Astrocyte of the spinal cord (primary cell): ENCODE measurements at regions not wholly inside any gene's neighbourhood (a gene's known extent, or its start where the extent isn't known, plus 50 kb on each side); places are given as distances from the start of the nearest gene placed in this dataset.

Experiments used
- DNase-seq: peaks from one replicate; pipeline ENCODE4 v3.0.0; 2011; ENCODE audit warnings: low read depth, low spot score
- H3K4me3 ChIP-seq: 2 replicates; pipeline ENCODE4 v1.5.1; 2011; ENCODE audit warnings: low read depth, mild to moderate bottlenecking, low read length, moderate library complexity
- in situ Hi-C: cut with HindIII; loops from 2 replicates; pipeline ENCODE4 v1.10.0; 2017; ENCODE audit warnings: low sequenced_read_pairs
- TF ChIP-seq, protein P1 (sequence below): IDR thresholded peaks from 2 replicates; pipeline ENCODE4 v1.5.1; 2012; ENCODE audit warnings: low read depth, mild to moderate bottlenecking, low read length, inconsistent platforms

GRCh38 chr2:38475567-38475881 is 98.5 kb upstream of the ATL2 start:
- H3K4me3 ChIP-seq: no peak overlapping the region
- in situ Hi-C loops: no loop called here
- DNase-seq: no peak
- TF ChIP-seq, protein P1, sequence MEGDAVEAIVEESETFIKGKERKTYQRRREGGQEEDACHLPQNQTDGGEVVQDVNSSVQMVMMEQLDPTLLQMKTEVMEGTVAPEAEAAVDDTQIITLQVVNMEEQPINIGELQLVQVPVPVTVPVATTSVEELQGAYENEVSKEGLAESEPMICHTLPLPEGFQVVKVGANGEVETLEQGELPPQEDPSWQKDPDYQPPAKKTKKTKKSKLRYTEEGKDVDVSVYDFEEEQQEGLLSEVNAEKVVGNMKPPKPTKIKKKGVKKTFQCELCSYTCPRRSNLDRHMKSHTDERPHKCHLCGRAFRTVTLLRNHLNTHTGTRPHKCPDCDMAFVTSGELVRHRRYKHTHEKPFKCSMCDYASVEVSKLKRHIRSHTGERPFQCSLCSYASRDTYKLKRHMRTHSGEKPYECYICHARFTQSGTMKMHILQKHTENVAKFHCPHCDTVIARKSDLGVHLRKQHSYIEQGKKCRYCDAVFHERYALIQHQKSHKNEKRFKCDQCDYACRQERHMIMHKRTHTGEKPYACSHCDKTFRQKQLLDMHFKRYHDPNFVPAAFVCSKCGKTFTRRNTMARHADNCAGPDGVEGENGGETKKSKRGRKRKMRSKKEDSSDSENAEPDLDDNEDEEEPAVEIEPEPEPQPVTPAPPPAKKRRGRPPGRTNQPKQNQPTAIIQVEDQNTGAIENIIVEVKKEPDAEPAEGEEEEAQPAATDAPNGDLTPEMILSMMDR: no peak

DNA sequence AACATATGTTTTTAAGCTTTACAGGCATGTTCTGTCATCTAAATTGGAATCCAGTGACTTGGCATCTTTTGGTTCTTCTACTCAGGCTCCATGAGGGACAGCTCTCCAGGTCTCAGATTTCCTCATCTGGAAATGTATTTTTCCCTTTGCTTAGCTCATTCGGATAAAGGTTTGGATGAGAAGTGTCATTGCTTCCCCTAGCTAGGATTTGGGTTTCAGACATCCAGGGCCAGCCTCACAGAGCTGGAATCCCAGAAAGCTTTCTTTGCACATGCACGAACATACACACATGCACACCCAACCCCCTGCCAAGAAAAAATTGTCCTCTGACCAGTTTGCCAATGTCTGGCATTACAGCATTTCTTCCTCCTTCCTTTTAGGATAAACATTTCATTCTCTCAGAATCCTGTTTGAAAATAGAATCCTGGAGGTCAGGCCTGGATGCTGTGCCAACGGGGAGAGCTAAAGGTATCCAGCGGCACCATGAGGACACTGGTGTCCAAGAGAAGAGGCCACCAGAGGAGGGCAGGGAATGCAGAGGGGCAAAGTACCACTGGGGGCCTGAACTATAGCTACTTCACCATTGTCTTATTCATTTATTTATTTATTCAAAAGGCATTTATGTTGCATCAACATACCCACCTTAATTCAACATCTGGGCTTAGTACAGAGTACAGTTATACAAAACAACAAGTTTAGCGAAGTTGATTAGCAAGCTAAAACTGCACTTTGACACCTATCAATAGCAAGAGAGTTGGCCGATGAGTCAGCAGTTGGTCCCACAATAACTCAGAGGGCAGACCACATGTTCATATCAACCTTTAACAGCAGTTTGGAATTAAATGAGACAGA is 97.9 kb upstream of the ATL2 start:
- in situ Hi-C loops: no loop called here

DNA sequence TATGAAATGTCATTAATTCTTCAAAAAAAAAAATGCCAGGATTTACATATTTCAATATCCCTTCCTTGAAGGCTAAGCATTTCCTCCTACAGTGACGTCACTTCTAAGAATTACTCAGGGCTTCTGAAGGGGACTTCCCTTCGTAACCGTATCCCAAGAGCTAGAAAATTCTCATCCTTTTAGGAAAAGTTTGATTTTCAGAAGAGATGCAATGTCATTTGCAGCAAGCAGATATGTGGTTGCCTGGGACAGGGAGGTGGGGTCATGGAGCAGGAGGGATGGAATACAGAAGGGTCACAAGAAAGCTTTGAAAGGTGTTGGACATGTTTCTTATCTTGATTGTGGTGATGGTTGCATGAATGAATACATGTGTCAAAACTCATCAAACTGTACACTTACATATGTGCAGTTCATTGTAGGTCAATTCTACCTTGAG is 97.0 kb upstream of the ATL2 start:
- DNase-seq: no peak
- TF ChIP-seq, protein P1: no peak
- H3K4me3 ChIP-seq: no peak overlapping the region
- in situ Hi-C loops: no loop called here

More for the DNA sequence above, 97.9 kb upstream of the ATL2 start:
- TF ChIP-seq, protein P1: no peak
- no peak for DNase-seq
- H3K4me3 ChIP-seq: no peak overlapping the region

GRCh38 chr2:38473333-38474005 is 96.4 kb upstream of the ATL2 start:
- no peak for DNase-seq
- in situ Hi-C loops: no loop called here
- no peak overlapping the region for H3K4me3 ChIP-seq
- TF ChIP-seq, protein P1: no peak

DNA sequence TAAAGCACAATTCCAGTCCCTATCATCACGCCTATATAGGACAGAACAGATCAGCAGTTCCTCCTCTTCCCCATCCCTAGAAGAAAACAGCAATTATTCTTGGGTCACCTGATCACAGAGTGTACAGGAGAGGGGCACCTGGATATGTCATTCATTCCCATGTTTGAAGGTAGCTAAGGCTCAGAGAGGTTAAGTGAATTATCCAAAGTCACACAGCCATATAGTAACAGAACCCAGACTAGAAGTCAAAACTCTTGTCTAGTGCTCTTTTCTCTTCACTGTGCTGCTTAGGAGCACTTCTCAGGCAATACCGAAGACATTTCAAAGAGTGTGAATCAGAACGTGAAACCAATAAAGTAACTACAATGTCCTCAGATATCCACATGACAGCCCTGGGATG is 93.0 kb upstream of the ATL2 start:
- H3K4me3 ChIP-seq: no peak overlapping the region
- no peak for DNase-seq
- TF ChIP-seq, protein P1: no peak
- in situ Hi-C loops: no loop called here

DNA sequence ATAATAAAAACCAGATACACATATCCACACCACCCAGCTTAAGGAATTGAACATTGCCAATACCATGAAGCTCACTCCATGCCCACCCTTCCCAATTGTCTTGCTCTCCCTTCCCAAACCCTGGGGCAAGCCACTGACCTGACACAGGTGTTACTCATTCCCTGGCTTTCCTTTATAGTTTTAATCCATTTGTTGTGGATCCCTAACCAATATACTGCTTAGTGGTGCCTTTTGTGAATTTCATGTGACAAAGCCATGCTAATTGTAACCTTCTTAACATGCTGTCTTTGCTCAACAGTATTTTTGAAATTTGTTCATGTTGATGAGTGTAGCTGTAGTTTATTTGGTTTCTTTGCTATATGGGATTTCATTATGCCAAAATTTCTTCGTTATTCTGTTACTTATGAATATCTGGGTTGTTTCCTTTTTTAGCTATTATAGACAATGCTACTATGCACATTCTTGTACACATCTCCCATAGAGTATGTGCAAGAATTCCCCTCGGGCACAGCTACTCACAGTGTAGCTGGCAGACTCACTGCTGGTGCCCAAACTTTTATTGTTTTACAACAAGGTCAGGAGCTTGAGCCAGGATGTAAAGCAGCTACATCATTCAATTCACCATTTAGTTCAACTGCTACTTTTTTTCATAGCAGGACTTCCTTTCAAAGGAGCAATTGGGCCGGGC is 90.8 kb upstream of the ATL2 start:
- no peak overlapping the region for H3K4me3 ChIP-seq
- DNase-seq: no peak
- TF ChIP-seq, protein P1: no peak
- in situ Hi-C loops: no loop called here
